ENCODE measurements at regions not wholly inside any gene's neighbourhood (a gene's known extent, or its start where the extent isn't known, plus 50 kb on each side); places are given as distances from the start of the nearest gene placed in this dataset.

DNA sequence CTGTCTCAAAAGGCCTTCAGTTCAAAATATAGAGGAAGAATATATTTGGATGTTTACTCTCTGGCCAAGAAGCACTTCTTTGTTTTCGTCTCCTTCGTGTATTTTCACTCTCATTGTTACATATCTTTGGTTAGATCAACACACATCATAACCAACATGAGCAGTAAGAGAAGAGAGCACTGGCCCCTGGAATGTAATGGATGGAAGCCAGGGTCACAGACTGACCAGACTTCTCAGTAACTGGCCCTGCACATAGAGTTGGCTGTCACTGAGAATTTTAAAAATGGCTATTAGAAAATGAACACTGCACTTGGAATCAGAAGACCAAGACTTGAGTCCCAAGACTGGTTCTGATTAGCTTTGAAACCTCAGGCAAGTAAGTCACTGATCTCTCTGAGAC lies 215.9 kb upstream of the RRP15 start:
- H3K36me3 ChIP-seq, result no peaks in the 10 kb centered on the region
- DNase-seq, result no peak
- ATAC-seq, result no peak
- H3K27ac ChIP-seq, result no peak overlapping the region
- intact Hi-C loops (cut with DNase I), result no loop called here
- no peaks in the 10 kb centered on the region for H3K27me3 ChIP-seq
- no peaks in the 10 kb centered on the region for H3K4me1 ChIP-seq
- TF ChIP-seq CTCF (IDR thresholded peaks at IDR 0.05) (no peak), POLR2A (IDR thresholded peaks at IDR 0.05) (no peak)
- WGBS (ENCODE audit: insufficient coverage, low coverage, low lambda C conversion rate, missing lambda C conversion rate), result 4% methylated on average over 2 of the region's 2 CpGs
- H3K4me3 ChIP-seq, result no peak overlapping the region
- no peaks in the 10 kb centered on the region for H3K9me3 ChIP-seq

DNA sequence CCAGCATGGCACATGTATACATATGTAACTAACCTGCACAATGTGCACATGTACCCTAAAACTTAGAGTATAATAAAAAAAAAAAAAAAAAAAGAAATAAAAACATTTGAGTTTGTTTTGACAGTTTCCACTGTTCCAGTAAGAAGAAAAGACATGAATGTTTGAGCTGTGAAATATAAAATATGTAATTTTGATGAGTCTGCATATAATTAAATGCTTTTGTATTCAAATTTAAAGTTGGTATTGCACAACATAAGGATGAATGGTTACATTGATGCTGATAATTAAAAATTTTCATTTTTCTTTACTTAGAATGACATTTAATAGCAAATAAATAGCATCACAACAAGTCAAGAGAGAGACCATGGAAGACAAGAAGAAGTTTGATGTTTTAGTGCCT lies 212.0 kb upstream of the RRP15 start:
- no peak for ATAC-seq
- intact Hi-C loops (cut with DNase I), result no loop called here
- no peaks in the 10 kb centered on the region for H3K9me3 ChIP-seq
- no peaks in the 10 kb centered on the region for H3K4me1 ChIP-seq
- no peak overlapping the region for H3K27ac ChIP-seq
- no peak for TF ChIP-seq POLR2A (IDR thresholded peaks at IDR 0.05)
- H3K4me3 ChIP-seq, result no peak overlapping the region
- DNase-seq, result no peak
- H3K36me3 ChIP-seq, result no peaks in the 10 kb centered on the region
- no peaks in the 10 kb centered on the region for H3K27me3 ChIP-seq

- TF ChIP-seq CTCF (IDR thresholded peaks at IDR 0.05) (no peak), POLR2A (IDR thresholded peaks at IDR 0.05) (no peak)
- no peaks in the 10 kb centered on the region for H3K36me3 ChIP-seq
- no peak for DNase-seq
- H3K4me3 ChIP-seq, result no peak overlapping the region
- intact Hi-C loops (cut with DNase I), result no loop called here
- H3K27ac ChIP-seq, result no peak overlapping the region
- no peaks in the 10 kb centered on the region for H3K27me3 ChIP-seq
- 42% methylated on average over 3 of the region's 3 CpGs for WGBS (ENCODE audit: insufficient coverage, low coverage, low lambda C conversion rate, missing lambda C conversion rate)
- no peaks in the 10 kb centered on the region for H3K4me1 ChIP-seq
- ATAC-seq, result no peak
- H3K9me3 ChIP-seq, result no peaks in the 10 kb centered on the region
Observed at GRCh38 chr1:218078916-218079315, 206.2 kb upstream of the RRP15 start.

DNA sequence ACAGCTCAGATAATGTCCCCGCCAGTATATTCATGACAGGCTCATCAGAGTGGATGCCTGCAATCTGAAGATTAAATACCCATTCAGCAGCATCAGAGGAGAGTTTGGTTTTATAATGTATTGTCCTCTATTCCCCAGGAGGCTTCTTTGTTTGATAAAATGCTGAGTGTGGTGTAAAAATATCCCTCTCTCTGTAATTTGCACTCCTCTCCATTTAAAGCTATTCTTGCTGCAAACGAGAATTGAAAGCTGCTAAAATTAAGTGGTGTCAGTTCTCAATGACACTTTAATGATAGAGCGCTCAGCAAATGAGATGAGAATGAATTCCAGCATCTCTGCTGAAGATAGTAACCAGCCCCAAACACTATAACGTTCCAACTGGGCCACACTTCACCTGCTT lies 205.7 kb upstream of the RRP15 start:
- Histone ChIP-seq H3K27ac (no peak overlapping the region), H3K4me3 (no peak overlapping the region), H3K36me3 (no peaks in the 10 kb centered on the region), H3K4me1 (no peaks in the 10 kb centered on the region), H3K27me3 (no peaks in the 10 kb centered on the region), H3K9me3 (no peaks in the 10 kb centered on the region)
- ATAC-seq, result no peak
- intact Hi-C loops (cut with DNase I), result no loop called here
- TF ChIP-seq POLR2A (IDR thresholded peaks at IDR 0.05), result no peak
- TF ChIP-seq CTCF (IDR thresholded peaks at IDR 0.05), result no peak
- WGBS (ENCODE audit: insufficient coverage, low coverage, low lambda C conversion rate, missing lambda C conversion rate), result 37% methylated on average over 4 of the region's 4 CpGs
- no peak for DNase-seq

- H3K36me3 ChIP-seq, result no peaks in the 10 kb centered on the region
- no peak for TF ChIP-seq CTCF (IDR thresholded peaks at IDR 0.05)
- no peak for TF ChIP-seq POLR2A (IDR thresholded peaks at IDR 0.05)
Observed at GRCh38 chr1:218079820-218080219, 205.3 kb upstream of the RRP15 start.

More at GRCh38 chr1:218079820-218080219, 205.3 kb upstream of the RRP15 start:
- no peak for DNase-seq
- intact Hi-C loops (cut with DNase I), result no loop called here
- H3K4me1 ChIP-seq, result no peaks in the 10 kb centered on the region
- no peaks in the 10 kb centered on the region for H3K27me3 ChIP-seq
- WGBS (ENCODE audit: insufficient coverage, low coverage, low lambda C conversion rate, missing lambda C conversion rate), result 47% methylated on average over 5 of the region's 5 CpGs
- H3K27ac ChIP-seq, result no peak overlapping the region
- H3K4me3 ChIP-seq, result no peak overlapping the region
- no peak for ATAC-seq
- H3K9me3 ChIP-seq, result no peaks in the 10 kb centered on the region
